K562 (cell line): ENCODE measurements at regions not wholly inside any gene's neighbourhood (a gene's known extent, or its start where the extent isn't known, plus 50 kb on each side); places are given as distances from the start of the nearest gene placed in this dataset.

Source experiments
- ATAC-seq: fragments of 200-7000 bp; cut with Tn5 transposase; 3 replicates; pipeline ENCODE4 v1.9.1; 2020; ENCODE audit warnings: moderate library complexity
- BruUV-seq: library from RNA; stranded (reverse); fragments of 400-500 nt; replicated peaks from 2 replicates; lab custom pipeline; 2021; lab: Mats Ljungman, UMichigan
- CTCF ChIA-PET: fragments of 300-600 bp; formaldehyde crosslinking; extraction: SDS; loops from one replicate; lab custom pipeline; 2021; ENCODE audit warnings: low intra/inter-chr PET ratio; lab: Yijun Ruan, JAX
- POLR2A ChIA-PET: fragments of 300-600, 350-650 bp; sonication (Branson Sonifier 250); formaldehyde crosslinking; extraction: SDS; loops from one replicate; lab custom pipeline; 2021; ENCODE audit warnings: antibody characterized with exemption, inconsistent platforms; lab: Yijun Ruan, JAX
- DNase-seq, 4 experiments: peaks; one replicate each; pipeline versions ENCODE4 v3.0.0 to v3.0.0-alpha.2; 2011 to 2018; ENCODE audit warnings: low spot score in 3 of 4, mixed read lengths in 3 of 4; ENCODE audit errors: extremely low read depth in 1 of 4
- FAIRE-seq: peaks from 2 replicates; lab custom pipeline; 2011; peaks lifted over from hg19 to GRCh38; lab: Jason Lieb, UNC
- H2AFZ ChIP-seq: 2 replicates; pipeline ENCODE4 v1.6.0; 2011; ENCODE audit warnings: low read depth, low read length, control low read depth, inconsistent platforms
- H3K27ac ChIP-seq: fragments of 200-600 bp; 3 replicates; pipeline ENCODE4 v1.8.0; 2011; ENCODE audit warnings: low read depth, mild to moderate bottlenecking, control low read depth, inconsistent platforms, low read length, moderate library complexity, mixed read lengths; ENCODE audit errors: extremely low read depth
- H3K27me3 ChIP-seq, 2 experiments: fragments of 300-600 bp in 1 of 2; 2 replicates in 1 of 2; 3 replicates in 1 of 2; pipeline versions ENCODE4 v1.6.0 to v1.8.0; 2011; ENCODE audit warnings: inconsistent platforms in 2 of 2, low read length in 2 of 2, mild to moderate bottlenecking in 1 of 2, mixed read lengths in 1 of 2, moderate library complexity in 1 of 2; ENCODE audit not compliant: control insufficient read depth in 2 of 2, insufficient read depth in 2 of 2
- H3K36me3 ChIP-seq: fragments of 300-600 bp; 3 replicates; pipeline ENCODE4 v1.8.0; 2011; ENCODE audit warnings: mild to moderate bottlenecking, low read length, inconsistent platforms; ENCODE audit not compliant: control insufficient read depth, insufficient read depth
- H3K4me1 ChIP-seq, 2 experiments: fragments of 200-600 bp in 1 of 2; replicated peaks in 1 of 2; 2 replicates in 1 of 2; 3 replicates in 1 of 2; pipeline versions ENCODE4 v1.5.1 to v1.8.0; 2011; ENCODE audit warnings: inconsistent platforms in 2 of 2, low read length in 2 of 2, mild to moderate bottlenecking in 1 of 2, mixed read lengths in 1 of 2, moderate library complexity in 1 of 2; ENCODE audit not compliant: control insufficient read depth in 2 of 2, insufficient read depth in 2 of 2
- H3K4me2 ChIP-seq: 2 replicates; pipeline ENCODE4 v1.6.1; 2011; ENCODE audit warnings: low read length, control low read depth, inconsistent platforms, mixed read lengths; ENCODE audit not compliant: insufficient read depth
- H3K4me3 ChIP-seq: fragments of 200-600 bp; sonication (generic), shearing (Covaris generic); 2 replicates; pipeline ENCODE4 v1.5.1; 2016; ENCODE audit warnings: control low read depth, inconsistent platforms
- H3K79me2 ChIP-seq: fragments of 200-600 bp; 3 replicates; pipeline ENCODE4 v1.8.0; 2011; ENCODE audit warnings: low read length, inconsistent platforms; ENCODE audit not compliant: control insufficient read depth, insufficient read depth
- H3K9ac ChIP-seq, 2 experiments: 2 replicates each; pipeline versions ENCODE4 v1.6.0 to v1.6.1; 2011; ENCODE audit warnings: low read depth in 2 of 2, low read length in 2 of 2, control low read depth in 1 of 2, inconsistent platforms in 1 of 2, mild to moderate bottlenecking in 1 of 2, mixed read lengths in 1 of 2; ENCODE audit not compliant: insufficient read depth in 1 of 2
- H3K9me1 ChIP-seq: one replicate; pipeline ENCODE4 v1.6.0; 2011; ENCODE audit warnings: inconsistent platforms, mild to moderate bottlenecking, low read length, moderate library complexity; ENCODE audit not compliant: control insufficient read depth, insufficient read depth
- H3K9me3 ChIP-seq: replicated peaks from 2 replicates; pipeline ENCODE4 v1.5.1; 2011; ENCODE audit warnings: low read depth, low read length, inconsistent platforms; ENCODE audit not compliant: control insufficient read depth, insufficient read depth
- H4K20me1 ChIP-seq: replicated peaks from 2 replicates; pipeline ENCODE4 v1.6.1; 2011; ENCODE audit warnings: low read length, inconsistent platforms, mixed read lengths; ENCODE audit not compliant: control insufficient read depth, insufficient read depth
- C11orf30 ChIP-seq: fragments of 450-650 bp; IDR thresholded peaks from 2 replicates; pipeline ENCODE4 v1.6.1; 2016; ENCODE audit warnings: low read depth, mild to moderate bottlenecking
- ELF2 ChIP-seq: fragments of 250-450 bp; sonication (Bioruptor Pico); IDR thresholded peaks from 2 replicates; pipeline ENCODE4 v1.5.0; 2021; ENCODE audit warnings: mild to moderate bottlenecking
- GABPB1 ChIP-seq: sonication (generic); formaldehyde crosslinking; IDR thresholded peaks from 2 replicates; pipeline ENCODE4 v1.8.0; 2022; ENCODE audit warnings: mild to moderate bottlenecking, missing genetic modification reagents
- HDAC3 ChIP-seq: fragments of 450-650 bp; IDR thresholded peaks from 2 replicates; pipeline ENCODE4 v1.6.1; 2018; ENCODE audit warnings: borderline replicate concordance, mild to moderate bottlenecking, moderate library complexity; ENCODE audit not compliant: partially characterized antibody
- HIVEP1 ChIP-seq: fragments of 250-450 bp; sonication (Bioruptor Pico); IDR thresholded peaks from 2 replicates; pipeline ENCODE4 v1.4.0; 2020; ENCODE audit warnings: mild to moderate bottlenecking
- KDM1A ChIP-seq, 2 experiments: fragments of 450-650 bp; IDR thresholded peaks; 2 replicates each; pipeline ENCODE4 v1.6.1; 2016; ENCODE audit warnings: mild to moderate bottlenecking in 2 of 2
- MAFG ChIP-seq: fragments of 450-650 bp; conservative IDR thresholded peaks from 2 replicates; pipeline ENCODE4 v1.6.1; 2016; ENCODE audit warnings: missing genetic modification characterization, missing compliant biosample characterization
- NFE2 ChIP-seq: IDR thresholded peaks from 2 replicates; pipeline ENCODE4 v1.6.1; 2014; ENCODE audit warnings: antibody characterized with exemption, low read depth
- NFIC ChIP-seq: fragments of 450-650 bp; IDR thresholded peaks from 2 replicates; pipeline ENCODE4 v1.6.1; 2017; ENCODE audit warnings: mild to moderate bottlenecking, inconsistent platforms
- NKRF ChIP-seq: fragments of 450-650 bp; IDR thresholded peaks from 2 replicates; pipeline ENCODE4 v1.6.1; 2016; ENCODE audit warnings: borderline replicate concordance
- POU5F1 ChIP-seq: fragments of 150-350 bp; IDR thresholded peaks from 2 replicates; pipeline ENCODE4 v1.6.1; 2014; ENCODE audit warnings: borderline replicate concordance, low read length, low read depth, mild to moderate bottlenecking; ENCODE audit not compliant: partially characterized antibody
- TAF7 ChIP-seq: fragments of 450-650 bp; IDR thresholded peaks from 2 replicates; pipeline ENCODE4 v1.6.1; 2016; ENCODE audit warnings: missing genetic modification characterization, missing compliant biosample characterization
- ZNF212 ChIP-seq: fragments of 450-650 bp; formaldehyde crosslinking; IDR thresholded peaks from 2 replicates; pipeline ENCODE4 v1.4.0; 2020; ENCODE audit warnings: mild to moderate bottlenecking
- ZNF316 ChIP-seq: fragments of 450-650 bp; IDR thresholded peaks from 2 replicates; pipeline ENCODE4 v1.6.1; 2016
- ZNF444 ChIP-seq: fragments of 250-450 bp; sonication (Bioruptor Pico); IDR thresholded peaks from 2 replicates; pipeline ENCODE4 v1.4.0; 2020; ENCODE audit warnings: mild to moderate bottlenecking, moderate library complexity
- WGBS: fragments of 100-300 bp; shearing (Covaris generic); methylation state at CpG from one replicate; pipeline ENCODE4 v1.1.6; 2016; ENCODE audit warnings: low coverage, mixed read lengths; ENCODE audit not compliant: insufficient coverage; ENCODE audit errors: missing lambda C conversion rate; 5-methylcytosine and 5-hydroxymethylcytosine counted together
- in situ Hi-C: fragments of 300-500 bp; cut with MboI; formaldehyde crosslinking; loops from 4 replicates; pipeline ENCODE4 v1.15.0; 2018; ENCODE audit warnings: inconsistent platforms, mixed read lengths
- intact Hi-C: fragments of 100-400 bp; cut with micrococcal nuclease; formaldehyde crosslinking; loops from 2 replicates; pipeline ENCODE4 v1.14.2; 2022
- TF ChIP-seq, protein P1 (sequence below): IDR thresholded peaks from 2 replicates; pipeline ENCODE4 v1.6.1; 2011; ENCODE audit warnings: borderline replicate concordance, low read depth, mild to moderate bottlenecking, moderate library complexity, low read length; ENCODE audit not compliant: insufficient read depth, poor library complexity, severe bottlenecking

DNA sequence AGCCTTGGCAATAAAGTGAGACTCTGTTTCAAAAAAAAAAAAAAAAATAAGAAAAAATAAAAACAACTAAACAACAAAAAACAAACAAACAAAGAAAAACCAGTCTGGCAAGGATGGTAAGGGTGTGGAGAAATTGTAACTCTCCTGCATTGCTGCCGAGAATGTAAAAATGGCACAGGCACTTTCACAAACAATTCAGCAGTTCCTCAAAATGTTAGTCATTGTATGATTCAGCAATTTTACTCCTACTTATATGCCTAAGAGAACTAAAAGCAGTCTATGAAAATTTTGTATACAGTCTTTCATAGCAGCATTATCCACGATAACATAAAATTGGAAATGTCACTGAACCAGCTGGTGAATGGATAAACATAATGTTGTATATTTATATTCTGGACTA lies 280.4 kb downstream of the CDH9 start:
- ChIA-PET POLR2A (no interaction called here), CTCF (interaction anchor here (0.6 kb wide), 1 partner anchor 1084 kb away, joined by 3 read pairs; no protein-coding TSS in a partner anchor)
- BruUV-seq, result no TSS peak

GRCh38 chr5:26749829-26750228 lies 288.6 kb downstream of the CDH9 start:
- H2AFZ ChIP-seq, result no peak overlapping the region
- DNase-seq (no peak), FAIRE-seq (no peak), ATAC-seq (no peak)
- no peaks in the 10 kb centered on the region for H3K4me1 ChIP-seq
- in situ Hi-C loops, result no loop called here
- WGBS, result 14% methylated on average over 1 of the region's 1 CpG
- H3K27me3 ChIP-seq, result no peaks in the 10 kb centered on the region
- H4K20me1 ChIP-seq, result no peaks in the 10 kb centered on the region
- ChIA-PET POLR2A (no interaction called here), CTCF (interaction anchor here (0.7 kb wide), 1 partner anchor 41 kb away, joined by 4 read pairs; no protein-coding TSS in a partner anchor)
- H3K9ac ChIP-seq, result no peak overlapping the region
- H3K9me3 ChIP-seq, result no peaks in the 10 kb centered on the region; the same call in 1 of the 2 replicates
- no peak overlapping the region for H3K4me3 ChIP-seq
- H3K27ac ChIP-seq, result no peak overlapping the region
- no peaks in the 10 kb centered on the region for H3K79me2 ChIP-seq
- intact Hi-C loops, result no loop called here
- no peaks in the 10 kb centered on the region for H3K9me1 ChIP-seq
- H3K4me2 ChIP-seq, result no peak overlapping the region
- H3K36me3 ChIP-seq, result no peaks in the 10 kb centered on the region
- no peak for TF ChIP-seq HIVEP1 (CRISPR knock-in tag)
- TF ChIP-seq, protein P1, sequence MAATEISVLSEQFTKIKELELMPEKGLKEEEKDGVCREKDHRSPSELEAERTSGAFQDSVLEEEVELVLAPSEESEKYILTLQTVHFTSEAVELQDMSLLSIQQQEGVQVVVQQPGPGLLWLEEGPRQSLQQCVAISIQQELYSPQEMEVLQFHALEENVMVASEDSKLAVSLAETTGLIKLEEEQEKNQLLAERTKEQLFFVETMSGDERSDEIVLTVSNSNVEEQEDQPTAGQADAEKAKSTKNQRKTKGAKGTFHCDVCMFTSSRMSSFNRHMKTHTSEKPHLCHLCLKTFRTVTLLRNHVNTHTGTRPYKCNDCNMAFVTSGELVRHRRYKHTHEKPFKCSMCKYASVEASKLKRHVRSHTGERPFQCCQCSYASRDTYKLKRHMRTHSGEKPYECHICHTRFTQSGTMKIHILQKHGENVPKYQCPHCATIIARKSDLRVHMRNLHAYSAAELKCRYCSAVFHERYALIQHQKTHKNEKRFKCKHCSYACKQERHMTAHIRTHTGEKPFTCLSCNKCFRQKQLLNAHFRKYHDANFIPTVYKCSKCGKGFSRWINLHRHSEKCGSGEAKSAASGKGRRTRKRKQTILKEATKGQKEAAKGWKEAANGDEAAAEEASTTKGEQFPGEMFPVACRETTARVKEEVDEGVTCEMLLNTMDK, result no peak
- no peak for TF ChIP-seq HDAC3
- no peak for TF ChIP-seq ZNF444 (CRISPR knock-in tag)
- no peak for TF ChIP-seq NFIC
- no peak for TF ChIP-seq NKRF
- TF ChIP-seq GABPB1 (CRISPR knock-in tag), result no peak
- TF ChIP-seq KDM1A (IDR thresholded peaks at IDR 0.05), result no peak
- no peak for TF ChIP-seq ZNF212 (CRISPR knock-in tag)
- TF ChIP-seq TAF7 (tag), result no peak
- no TSS peak for BruUV-seq

More for the DNA sequence above, 280.4 kb downstream of the CDH9 start:
- H3K27me3 ChIP-seq, result no peaks in the 10 kb centered on the region
- no peaks in the 10 kb centered on the region for H3K9me1 ChIP-seq
- no peaks in the 10 kb centered on the region for H3K36me3 ChIP-seq
- H3K4me1 ChIP-seq, result no peaks in the 10 kb centered on the region
- H4K20me1 ChIP-seq, result no peaks in the 10 kb centered on the region
- no peak overlapping the region for H3K4me3 ChIP-seq
- H3K9me3 ChIP-seq, result no peaks in the 10 kb centered on the region; the same call in 1 of the 2 replicates
- no peak overlapping the region for H3K27ac ChIP-seq
- peak; percentile 65 for TF ChIP-seq ZNF316
- peak; percentile 22; the same call in 1 of the 2 replicates for TF ChIP-seq NFE2
- peak; percentile 39; the same call in 1 of the 2 replicates for TF ChIP-seq C11orf30
- TF ChIP-seq MAFG (tag), result peak; percentile 74
- no peak for TF ChIP-seq POU5F1
- no peak for TF ChIP-seq ELF2
- no peak overlapping the region for H3K9ac ChIP-seq
- no peak overlapping the region for H2AFZ ChIP-seq
- H3K79me2 ChIP-seq, result no peaks in the 10 kb centered on the region
- 0% methylated on average over 2 of the region's 2 CpGs for WGBS
- FAIRE-seq, result no peak
- no peak for DNase-seq
- ATAC-seq, result no peak
- no peak overlapping the region for H3K4me2 ChIP-seq
- intact Hi-C loops, result no loop called here
- in situ Hi-C loops, result no loop called here
